GM21367 (cell line): ENCODE measurements at regions not wholly inside any gene's neighbourhood (a gene's known extent, or its start where the extent isn't known, plus 50 kb on each side); places are given as distances from the start of the nearest gene placed in this dataset.
"Not testable (repeated sequence)": the region's sequence is repeated elsewhere in the genome, so short reads cannot be mapped to it uniquely, and the experiment has no call there.

Source experiments
- ATAC-seq: cut with Tn5 transposase; IDR thresholded peaks from one replicate; pipeline ENCODE4 v1.9.1; 2021; ENCODE audit not compliant: unreplicated experiment

DNA sequence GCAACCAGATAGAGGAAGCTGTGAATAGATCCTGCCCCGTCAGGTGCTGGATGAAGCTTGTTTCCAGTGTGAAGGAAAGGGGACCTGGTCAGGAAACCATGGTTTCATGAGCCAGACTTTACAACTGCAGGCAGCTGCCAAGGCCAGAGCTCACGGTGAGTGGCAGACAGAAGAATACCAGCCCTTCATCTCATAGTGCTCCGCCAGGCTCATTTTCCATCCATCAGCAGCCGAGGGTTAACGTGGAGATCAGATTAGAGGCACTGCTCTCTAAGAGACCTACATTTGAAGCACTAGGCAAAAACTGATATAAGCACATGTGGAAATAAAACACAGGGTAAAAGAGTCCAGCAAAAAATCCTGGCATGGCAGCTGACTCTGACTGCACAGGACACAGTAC, 172.4 kb downstream of the CD24 start:
- ATAC-seq = no peak

DNA sequence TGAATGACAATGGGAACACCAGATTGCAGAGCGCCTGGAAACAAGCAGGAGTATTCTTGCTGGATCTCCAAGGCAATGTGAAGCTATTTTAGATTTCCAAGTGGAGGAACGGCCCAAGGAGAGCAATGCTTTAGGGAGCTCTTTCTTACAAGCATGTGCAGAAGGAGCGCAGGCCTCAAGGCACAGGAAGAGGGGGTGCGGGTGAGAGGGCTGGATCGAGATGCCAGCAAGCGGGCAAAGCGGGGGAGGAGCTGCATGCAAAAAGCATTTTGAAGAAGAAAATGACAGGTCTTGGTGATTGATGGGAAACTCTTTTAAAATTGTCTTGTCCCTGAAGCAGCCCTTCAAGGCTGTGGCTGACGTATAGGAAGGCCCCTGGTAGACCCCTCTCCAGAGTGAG, 171.9 kb downstream of the QRSL1 start:
- ATAC-seq = no peak

DNA sequence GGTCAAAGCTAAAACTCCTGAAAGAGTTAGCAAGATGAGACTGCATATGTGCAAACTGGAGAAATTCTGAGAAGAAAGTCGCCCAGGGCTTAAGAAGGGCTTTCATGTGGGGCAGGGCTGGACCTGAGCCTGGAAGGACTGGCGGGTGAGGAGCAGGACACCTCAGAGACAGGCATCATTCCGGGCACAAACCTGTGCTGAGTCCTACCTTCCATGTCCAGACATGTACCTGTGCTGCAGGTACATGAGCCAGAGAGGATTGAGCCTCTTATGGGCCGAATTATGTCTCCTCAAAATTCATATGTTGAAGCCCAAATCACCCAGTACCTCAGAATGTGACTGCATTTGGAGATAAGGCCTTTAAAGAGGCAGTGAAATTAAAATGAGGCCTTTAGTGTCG, 171.0 kb downstream of the QRSL1 start:
- ATAC-seq = no peak

DNA sequence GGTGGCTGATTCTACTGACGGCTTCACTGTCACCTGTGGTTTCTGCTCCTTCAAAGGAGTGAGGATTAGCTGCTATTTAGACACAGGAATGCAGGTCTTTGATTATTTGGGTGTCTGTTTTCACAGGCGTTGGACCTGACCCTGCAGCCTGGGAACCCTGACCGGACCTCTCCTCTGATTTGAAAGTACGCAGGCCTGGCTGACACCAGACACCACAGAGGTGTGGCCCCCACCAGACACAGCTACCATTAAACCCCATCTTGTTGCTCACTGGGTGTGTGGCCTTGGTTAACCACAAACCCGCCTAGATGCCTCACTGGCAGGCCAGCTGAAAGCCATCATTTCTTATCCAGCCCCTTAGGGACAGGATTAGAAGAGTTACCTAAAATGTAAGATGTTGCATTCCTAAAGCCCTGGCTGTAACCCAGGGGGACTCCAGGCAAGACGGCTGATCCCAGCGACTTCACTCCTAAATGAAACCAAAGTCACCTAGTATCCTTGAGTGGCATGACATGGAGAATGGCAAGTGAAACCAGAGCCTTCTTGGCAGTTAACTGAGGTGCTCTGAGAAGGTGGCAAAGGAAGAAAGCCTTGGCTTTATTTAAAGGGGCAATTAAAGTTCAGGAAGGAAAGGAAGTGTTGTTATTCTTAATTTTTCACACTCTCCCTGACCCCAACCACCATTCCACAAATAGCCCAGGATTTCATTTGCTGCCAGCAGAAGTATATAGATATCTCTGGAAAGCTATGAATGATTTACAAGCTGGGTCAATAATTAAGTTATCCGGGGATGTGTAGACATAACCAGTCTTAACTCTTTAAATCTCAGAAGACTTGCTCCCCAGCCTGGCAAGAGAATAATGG, 169.9 kb downstream of the QRSL1 start:
- peak; percentile 65 for ATAC-seq

DNA sequence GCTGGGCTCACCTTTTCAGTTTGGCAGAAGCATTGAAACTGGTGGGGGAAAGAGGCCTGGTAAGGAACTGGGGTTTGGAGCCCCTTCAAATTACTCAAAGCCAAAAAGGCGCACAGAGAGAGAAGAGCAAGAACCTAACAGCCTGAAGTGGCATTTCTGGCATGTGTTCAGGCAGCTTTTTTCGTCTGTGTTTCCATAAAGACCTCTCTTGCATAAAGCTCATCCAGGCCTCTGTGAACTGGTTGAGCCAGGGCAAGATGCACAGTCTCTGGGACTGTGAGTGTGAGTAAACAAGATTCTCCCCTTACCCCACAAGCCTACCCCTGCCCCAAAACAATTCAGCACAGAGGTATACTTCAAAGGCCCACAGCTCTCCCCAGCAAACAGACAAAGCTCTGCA, 167.8 kb downstream of the QRSL1 start:
- ATAC-seq = no peak

DNA sequence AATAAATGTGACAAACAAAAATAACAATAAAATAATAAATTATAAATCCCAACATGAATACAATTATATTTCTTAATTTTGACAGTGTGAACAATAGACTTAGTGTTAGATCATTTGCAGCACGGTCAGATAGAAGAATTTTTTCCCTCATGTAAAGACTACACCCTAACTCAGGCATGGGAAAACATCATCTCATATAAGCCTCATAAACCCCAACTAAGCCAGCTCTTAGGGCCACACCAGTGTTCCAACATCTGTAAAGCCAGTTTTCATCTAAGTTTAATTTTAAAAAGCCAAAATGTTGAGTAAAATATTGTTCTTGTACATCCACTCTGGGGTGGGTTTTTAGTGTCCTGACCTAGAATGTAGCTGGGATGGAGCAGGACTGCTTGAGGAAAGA, 167.4 kb downstream of the QRSL1 start:
- no peak for ATAC-seq

DNA sequence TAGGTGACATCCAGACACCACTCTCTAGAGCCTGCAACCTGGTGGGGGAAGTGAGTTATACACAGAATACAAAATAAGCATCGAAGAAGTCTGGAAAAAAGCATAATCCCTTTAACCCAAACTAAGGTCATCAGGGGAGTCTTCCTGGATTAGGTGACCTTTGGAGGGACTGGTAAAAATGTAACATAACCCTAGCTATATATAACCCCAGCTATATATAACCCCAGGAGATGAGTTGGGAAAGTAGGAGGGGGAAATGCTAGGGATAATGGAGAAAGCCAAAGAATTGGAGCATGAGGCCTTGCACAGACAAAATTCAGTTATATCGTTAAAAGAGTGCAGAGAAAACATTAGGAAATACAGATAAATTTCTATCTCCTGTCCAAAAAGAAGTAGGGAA, 164.8 kb downstream of the QRSL1 start:
- ATAC-seq = no peak

DNA sequence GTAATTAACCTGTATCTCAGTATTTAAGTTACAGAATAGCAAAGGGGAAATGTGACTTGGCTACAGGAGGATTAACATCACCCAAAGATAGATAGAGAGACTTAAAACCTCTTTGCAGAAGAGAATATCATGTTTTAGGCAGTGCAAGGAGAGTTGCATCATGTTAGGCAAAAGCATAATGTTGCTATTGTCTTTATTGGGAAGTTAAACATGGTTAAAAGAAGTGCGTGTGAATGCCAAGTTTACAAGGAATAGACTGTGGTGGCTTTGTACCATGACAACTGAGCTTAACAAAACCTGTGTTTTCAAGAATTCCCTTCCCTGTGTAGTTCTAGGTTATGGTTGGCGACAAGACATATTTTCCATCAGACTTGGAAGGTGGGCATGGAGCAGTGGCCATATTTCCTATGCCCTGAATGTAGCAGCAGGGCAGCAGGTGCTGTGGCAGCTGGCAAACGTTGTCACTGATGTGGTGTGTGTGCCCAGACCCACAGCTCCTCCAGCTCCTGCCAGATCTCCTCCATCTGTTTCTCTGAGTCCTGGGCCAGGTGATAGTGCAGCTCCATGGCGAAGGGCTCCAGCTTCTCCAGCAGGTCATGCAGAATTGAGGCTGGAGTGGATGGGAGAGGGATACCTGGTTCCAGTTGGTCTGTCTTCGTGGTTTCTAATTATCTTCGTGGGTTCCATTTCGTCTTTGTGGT, 163.3 kb downstream of the QRSL1 start:
- no peak for ATAC-seq

DNA sequence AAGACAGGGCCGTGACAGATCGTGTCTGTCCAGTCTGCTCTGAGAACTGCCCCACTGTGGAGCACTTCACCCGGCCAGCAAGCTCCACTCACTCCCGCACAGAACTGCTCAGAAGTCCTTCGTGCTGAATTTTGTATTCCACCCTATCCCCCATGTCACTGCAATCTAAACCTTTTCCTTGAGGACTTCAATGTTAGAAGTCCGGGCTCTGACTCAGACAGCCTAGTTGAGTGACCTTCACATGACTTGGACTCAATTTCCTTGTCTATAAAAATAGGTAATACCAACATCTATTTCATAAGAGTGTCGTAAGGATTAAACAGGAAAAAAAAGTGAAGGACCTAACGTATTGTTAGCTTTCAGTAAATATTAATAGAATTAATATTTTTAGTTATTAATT, 161.6 kb downstream of the QRSL1 start:
- no peak for ATAC-seq

DNA sequence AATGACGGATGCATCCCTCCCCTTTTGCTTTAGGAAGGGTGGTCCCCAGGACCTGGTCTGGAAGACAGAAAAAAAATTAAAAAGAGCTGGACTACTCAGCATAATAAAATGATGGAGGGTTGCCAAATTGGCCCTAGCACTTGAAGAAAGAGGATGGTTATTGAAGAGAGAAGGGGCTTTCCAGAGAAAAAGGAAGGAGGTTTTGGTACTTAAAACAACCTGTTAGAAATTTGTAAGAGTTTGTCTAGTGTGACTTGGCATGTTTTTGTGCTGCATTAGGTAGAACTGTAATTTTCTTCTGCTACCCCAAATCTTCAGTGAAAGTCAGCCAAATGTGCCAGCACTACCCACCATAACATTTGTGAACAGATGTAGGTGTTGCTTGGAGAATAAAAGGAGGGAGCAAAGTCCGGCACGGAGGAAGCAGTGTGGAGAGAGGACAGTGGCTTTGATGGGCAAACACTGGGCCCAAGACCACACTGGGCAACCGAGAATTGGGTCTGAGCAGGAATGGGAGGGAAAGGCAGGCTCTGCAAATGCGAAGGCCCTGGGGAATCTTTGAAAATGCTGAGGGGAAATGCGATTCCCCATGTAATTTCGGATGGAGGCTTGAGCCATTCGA, 160.9 kb downstream of the QRSL1 start:
- ATAC-seq = no peak

DNA sequence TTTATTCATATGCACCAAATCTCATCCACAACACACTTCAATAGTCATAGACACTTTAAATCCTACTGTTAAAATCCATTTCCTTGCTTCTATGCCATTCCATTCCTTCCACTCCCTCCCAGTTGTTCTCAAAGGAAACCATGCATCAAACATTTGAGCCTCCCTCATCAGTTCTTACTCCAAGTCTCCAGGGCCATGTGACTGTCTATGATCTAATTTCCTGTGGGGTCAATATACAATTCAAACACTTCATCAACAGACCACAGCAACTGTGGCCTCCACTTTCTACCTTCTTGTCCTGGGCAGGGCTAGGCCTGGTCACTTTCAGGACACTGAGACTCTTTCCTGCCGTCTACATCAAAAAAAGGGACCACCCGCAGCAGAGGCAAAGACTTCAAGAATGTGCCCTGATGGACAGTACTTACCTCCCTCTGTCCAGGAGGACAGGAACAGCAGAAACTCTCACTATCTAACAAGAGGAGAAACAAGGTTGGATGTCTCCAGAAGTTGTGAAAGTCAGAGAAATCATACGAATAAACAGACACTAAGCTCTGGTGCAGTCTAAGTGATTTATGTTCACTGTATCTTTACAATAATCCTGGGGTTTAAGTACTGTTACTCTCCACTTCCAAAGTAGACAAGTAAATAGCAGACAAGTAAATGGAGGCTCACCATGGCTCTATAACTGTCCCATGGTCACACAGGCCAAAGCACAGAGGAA, 160.2 kb downstream of the QRSL1 start:
- ATAC-seq = no peak

DNA sequence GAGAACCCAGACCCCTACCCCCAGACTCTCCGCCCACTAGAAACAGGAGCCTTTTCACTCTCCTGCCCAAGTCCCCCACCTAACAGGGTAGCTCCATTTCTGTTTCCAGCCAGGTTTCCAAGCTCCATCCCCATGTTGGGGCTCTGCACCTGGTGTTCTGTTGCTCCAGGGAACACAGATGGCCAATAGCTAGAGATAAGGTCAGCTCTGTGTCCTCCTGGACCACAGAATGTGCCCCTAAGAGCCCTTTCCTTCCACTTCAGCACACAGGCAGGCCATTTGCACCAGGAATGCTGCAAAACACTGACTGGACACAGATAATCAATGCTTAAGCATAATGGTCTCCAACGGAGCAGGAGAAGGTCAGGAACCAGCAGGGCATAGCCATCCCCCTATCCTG, 159.4 kb downstream of the QRSL1 start:
- ATAC-seq = no peak

DNA sequence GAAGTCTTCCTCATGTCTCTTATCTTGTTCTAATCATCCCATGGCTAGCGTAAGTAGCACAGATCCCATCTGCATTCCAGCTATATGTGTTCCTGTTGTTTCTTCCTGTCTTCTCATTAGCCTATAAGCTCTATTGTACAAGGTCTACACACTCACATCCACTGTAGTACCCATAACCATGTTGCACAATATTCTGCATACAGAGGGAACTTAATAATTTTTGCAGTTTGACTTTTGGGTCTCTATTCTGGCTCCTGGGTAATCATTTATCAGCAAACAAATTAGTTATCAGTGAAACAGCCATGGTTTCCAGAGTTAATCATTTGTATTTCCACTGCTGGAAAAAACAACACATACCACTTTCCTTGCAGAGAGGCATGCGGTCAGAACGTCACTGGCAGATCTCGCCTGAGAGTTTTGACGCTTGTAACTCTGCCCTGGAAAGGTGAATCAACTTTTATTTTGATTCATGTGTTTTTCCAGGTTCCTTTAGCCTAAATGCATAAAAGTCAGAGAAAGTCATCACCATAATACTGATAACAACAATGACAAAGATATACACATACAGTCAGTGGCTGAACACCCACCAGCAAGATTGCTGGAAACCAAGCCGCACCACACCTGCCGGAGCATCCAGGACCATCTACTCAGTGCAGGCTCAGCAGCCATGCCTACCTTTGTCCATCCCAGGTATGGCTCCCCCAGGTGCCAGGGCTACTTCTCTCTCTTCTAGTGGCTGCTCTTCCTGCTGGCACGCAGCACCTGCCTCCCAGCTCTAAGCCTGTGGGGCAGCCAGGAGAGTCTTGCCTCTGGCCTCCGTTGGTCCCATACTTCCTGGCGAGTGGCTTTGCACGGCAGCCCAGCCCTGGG, 158.2 kb downstream of the QRSL1 start:
- no peak for ATAC-seq

DNA sequence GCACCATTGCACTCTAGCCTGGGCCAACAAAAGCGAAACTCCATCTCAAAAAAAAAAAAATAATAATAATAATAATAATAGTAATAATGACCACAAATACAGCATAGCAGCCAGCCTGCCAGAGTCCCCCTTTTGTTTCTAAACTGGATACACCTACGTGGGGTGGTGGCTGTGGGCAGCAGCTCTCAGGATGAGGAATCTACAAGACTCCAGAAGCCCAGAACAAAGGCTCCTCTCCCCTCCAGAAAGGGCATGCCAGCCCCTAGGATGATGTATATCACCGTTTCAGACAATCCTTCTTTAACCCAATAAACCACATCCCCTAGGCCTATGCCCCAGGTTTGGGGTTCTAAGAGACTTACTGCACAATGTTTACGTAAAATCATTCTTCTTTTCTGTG, 155.9 kb downstream of the QRSL1 start:
- no peak for ATAC-seq

DNA sequence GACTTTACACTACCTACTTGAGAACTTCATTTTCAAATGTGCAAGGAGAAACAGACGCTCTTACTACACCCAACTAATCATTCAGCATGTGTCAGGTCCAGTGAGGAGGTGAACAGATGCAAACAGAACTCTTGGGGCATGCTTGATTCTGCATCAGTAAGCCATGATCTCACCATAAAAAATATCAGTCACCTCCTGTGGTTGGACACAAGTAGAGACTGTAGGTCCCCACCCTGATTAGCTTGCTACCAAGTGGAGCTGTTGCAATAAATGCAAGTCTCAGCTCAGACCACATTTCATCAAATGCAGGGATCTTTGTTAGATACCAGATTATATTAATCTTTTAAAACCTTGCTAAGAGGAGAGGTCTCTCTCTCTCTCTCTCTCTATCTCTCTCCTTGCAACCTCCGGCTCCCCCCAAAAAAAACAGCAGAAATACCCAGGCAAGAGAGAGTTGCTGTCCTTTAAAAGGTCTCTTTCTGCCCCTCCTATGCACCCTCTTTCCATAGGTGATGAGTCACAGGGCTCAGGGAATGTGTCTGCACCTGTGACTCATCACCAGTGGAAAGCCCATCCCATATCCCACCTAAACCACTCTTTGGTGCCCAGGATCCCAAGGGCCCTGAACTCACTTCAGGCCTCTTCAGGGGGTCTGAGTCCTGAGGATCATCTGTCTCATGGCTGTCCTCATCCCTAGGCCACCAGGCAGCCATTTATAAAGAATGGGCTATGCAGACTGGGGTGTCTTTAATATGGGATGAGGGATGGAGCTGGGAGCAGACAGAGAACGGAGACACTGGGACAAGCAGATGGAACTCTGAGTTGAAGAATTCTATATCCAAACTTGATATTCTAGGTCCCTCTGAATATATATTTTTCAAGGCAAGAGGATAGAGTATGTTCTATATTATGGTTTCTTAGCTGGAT, 154.5 kb downstream of the QRSL1 start:
- ATAC-seq = no peak

DNA sequence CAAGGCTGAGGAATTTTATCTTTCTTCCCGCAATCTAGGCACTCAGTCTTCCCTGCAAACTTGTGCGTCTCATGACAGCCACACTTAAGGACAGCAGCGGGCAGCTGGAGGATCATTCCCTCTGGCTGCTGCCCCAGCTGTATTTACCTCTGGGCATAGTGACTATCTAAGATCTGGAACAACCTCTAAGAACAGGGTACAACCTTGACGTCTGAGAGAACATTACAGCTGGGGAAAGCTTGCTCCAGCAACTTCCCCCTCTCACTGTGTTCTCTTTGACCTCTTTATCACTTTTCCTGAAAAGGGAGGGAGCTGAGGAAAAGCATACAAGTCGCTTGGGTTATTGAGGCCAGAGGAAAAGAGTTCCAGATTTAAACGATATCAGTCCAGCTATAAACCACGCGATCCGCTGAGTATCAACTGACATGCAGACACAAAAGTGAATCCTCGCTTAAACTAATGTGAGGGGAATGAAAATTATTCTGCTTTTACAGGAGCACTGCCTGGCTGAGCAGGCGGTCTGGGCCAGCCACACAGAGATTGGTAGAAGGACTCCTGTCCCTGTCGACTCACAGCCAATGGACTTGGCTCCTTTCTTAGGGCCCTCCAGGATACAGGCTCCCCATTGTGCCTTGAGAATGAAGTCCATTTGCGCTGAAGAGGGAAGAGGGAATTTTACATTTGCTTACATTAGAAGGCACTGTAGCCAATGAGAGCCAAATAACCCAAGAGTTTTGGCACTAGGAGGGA, 153.3 kb downstream of the QRSL1 start:
- no peak for ATAC-seq

DNA sequence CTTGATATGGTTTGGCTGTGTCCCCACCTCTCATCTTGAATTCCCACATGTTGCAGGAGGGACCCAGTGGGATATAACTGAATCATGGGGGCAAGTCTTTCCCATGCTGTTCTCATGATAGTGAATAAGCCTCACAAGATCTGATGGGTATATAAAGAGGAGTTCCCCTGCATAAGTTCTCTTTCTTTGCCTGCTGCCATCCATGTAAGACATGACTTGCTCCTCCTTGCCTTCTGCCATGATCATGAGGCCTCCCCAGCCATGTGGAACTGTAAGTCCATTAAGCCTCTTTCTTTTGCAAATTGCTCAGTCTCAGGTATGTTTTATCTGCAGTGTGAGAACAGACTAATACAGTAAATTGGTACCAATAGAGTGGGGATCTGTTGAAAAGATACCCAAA, 150.2 kb downstream of the QRSL1 start:
- ATAC-seq = not testable (repeated sequence)

DNA sequence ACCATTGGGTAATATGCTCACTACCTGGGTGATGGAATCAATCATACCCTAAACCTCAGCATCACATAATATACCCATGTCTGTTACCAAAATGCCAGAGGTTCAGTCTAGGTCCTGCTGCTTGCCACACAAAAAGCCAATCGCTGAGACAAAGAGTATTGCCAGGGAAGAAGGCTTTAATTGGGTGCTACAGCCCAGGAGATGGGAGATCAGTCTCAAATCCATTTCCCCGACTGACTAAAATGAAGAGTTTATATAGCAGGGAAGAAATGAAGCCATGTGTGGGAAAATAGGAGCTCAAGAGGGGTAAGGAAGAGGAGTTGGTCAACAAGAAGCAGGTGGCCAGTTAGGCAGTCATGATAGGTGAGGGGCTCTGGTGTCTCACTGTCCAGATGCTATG, 149.6 kb downstream of the QRSL1 start:
- no peak for ATAC-seq
